ENCODE measurements at regions not wholly inside any gene's neighbourhood (a gene's known extent, or its start where the extent isn't known, plus 50 kb on each side); places are given as distances from the start of the nearest gene placed in this dataset.

GRCh38 chr9:7241694-7242093, 483.9 kb downstream of the KDM4C start:
- DNase-seq (ENCODE audit: missing footprints) (no peak), ATAC-seq (no peak)
- intact Hi-C loops (cut with DNase I), result no loop called here

- intact Hi-C loops (cut with DNase I), result no loop called here
- DNase-seq (ENCODE audit: missing footprints), result no peak
- no peak for ATAC-seq
Observed at GRCh38 chr9:7240569-7241311, 483.0 kb downstream of the KDM4C start.

- intact Hi-C loops (cut with DNase I), result no loop called here
- ATAC-seq (no peak), DNase-seq (ENCODE audit: missing footprints) (no peak)
Observed at GRCh38 chr9:7239708-7240107, 481.9 kb downstream of the KDM4C start.

- intact Hi-C loops (cut with DNase I), result no loop called here
- DNase-seq (ENCODE audit: missing footprints), result no peak
- ATAC-seq, result no peak
Observed at GRCh38 chr9:7238247-7238637, 480.5 kb downstream of the KDM4C start.

GRCh38 chr9:7237473-7238246, 479.9 kb downstream of the KDM4C start:
- DNase-seq (ENCODE audit: missing footprints) (no peak), ATAC-seq (no peak)
- intact Hi-C loops (cut with DNase I), result no loop called here

GRCh38 chr9:7236186-7236585, 478.4 kb downstream of the KDM4C start:
- ATAC-seq (no peak), DNase-seq (ENCODE audit: missing footprints) (no peak)
- intact Hi-C loops (cut with DNase I), result no loop called here

- DNase-seq (ENCODE audit: missing footprints) (no peak), ATAC-seq (no peak)
- intact Hi-C loops (cut with DNase I), result no loop called here
Observed at GRCh38 chr9:7234144-7234543, 476.4 kb downstream of the KDM4C start.

GRCh38 chr9:7229571-7229970, 471.8 kb downstream of the KDM4C start:
- DNase-seq (ENCODE audit: missing footprints) (no peak), ATAC-seq (no peak)
- intact Hi-C loops (cut with DNase I), result no loop called here

GRCh38 chr9:7228726-7229125, 471.0 kb downstream of the KDM4C start:
- ATAC-seq (no peak), DNase-seq (ENCODE audit: missing footprints) (no peak)
- intact Hi-C loops (cut with DNase I), result no loop called here

- ATAC-seq, result no peak
- intact Hi-C loops (cut with DNase I), result no loop called here
- no peak for DNase-seq (ENCODE audit: missing footprints)
Observed at GRCh38 chr9:7227951-7228350, 470.2 kb downstream of the KDM4C start.

GRCh38 chr9:7226007-7226640, 468.4 kb downstream of the KDM4C start:
- ATAC-seq, result no peak
- intact Hi-C loops (cut with DNase I), result no loop called here
- no peak for DNase-seq (ENCODE audit: missing footprints)

Data from Right ventricle myocardium inferior (tissue), 1 donor.